ENCODE measurements at regions not wholly inside any gene's neighbourhood (a gene's known extent, or its start where the extent isn't known, plus 50 kb on each side); places are given as distances from the start of the nearest gene placed in this dataset.

GRCh38 chr6:105476978-105477377 is 74.1 kb upstream of the PREP start:
- no peaks in the 10 kb centered on the region for H3K27me3 ChIP-seq (ENCODE audit: control insufficient read depth in 1 of 2, insufficient read depth in 1 of 2, low read length in 2 of 2)
- H2BK5ac ChIP-seq (ENCODE audit: low read depth, low read length, poor library complexity, severe bottlenecking) = no peak overlapping the region
- no peak overlapping the region for H3K23ac ChIP-seq (ENCODE audit: low read length in 2 of 2)
- no peak overlapping the region for H3K4me3 ChIP-seq (ENCODE audit: insufficient read depth in 1 of 2, low read depth in 1 of 2, low read length in 2 of 2)
- no peak for DNase-seq
- no peak overlapping the region for H3K18ac ChIP-seq (ENCODE audit: low read depth in 1 of 2, low read length in 2 of 2)
- no peaks in the 10 kb centered on the region for H3K36me3 ChIP-seq (ENCODE audit: control insufficient read depth in 1 of 2, insufficient read depth in 2 of 2, low read depth in 1 of 2, low read length in 2 of 2)
- H3K9me3 ChIP-seq (ENCODE audit: control insufficient read depth, low read length) = peaks cover 11% of the 10 kb centered on the region
- H4K91ac ChIP-seq (ENCODE audit: low read length) = no peak overlapping the region
- H3K14ac ChIP-seq (ENCODE audit: low read length in 2 of 2) = no peak overlapping the region
- no peak overlapping the region for H2BK120ac ChIP-seq (ENCODE audit: low read depth, low read length)
- no peak overlapping the region for H2BK15ac ChIP-seq (ENCODE audit: low read depth, poor library complexity, severe bottlenecking)
- H3K4ac ChIP-seq (ENCODE audit: low read depth in 1 of 2, low read length in 2 of 2) = no peak overlapping the region
- H3K79me1 ChIP-seq (replicated peaks; ENCODE audit: low read length, poor library complexity, severe bottlenecking) = no peaks in the 10 kb centered on the region
- no peak overlapping the region for H3K9ac ChIP-seq (ENCODE audit: low read length)
- no peak overlapping the region for H3K4me2 ChIP-seq (ENCODE audit: low read length, poor library complexity, severe bottlenecking)
- no peak overlapping the region for H2BK12ac ChIP-seq (ENCODE audit: low read length in 2 of 2)
- no peak overlapping the region for H2AK5ac ChIP-seq (ENCODE audit: low read length, severe bottlenecking)
- H3K4me1 ChIP-seq (ENCODE audit: control insufficient read depth, insufficient read depth, low read depth, low read length) = no peaks in the 10 kb centered on the region
- no peak overlapping the region for H3K27ac ChIP-seq (ENCODE audit: low read length, poor library complexity, severe bottlenecking)
- H2AFZ ChIP-seq (ENCODE audit: low read depth, low read length) = no peak overlapping the region
- H4K8ac ChIP-seq (ENCODE audit: low read length) = no peak overlapping the region

GRCh38 chr6:105474234-105474633 is 71.4 kb upstream of the PREP start:
- H3K18ac ChIP-seq (ENCODE audit: low read depth in 1 of 2, low read length in 2 of 2) = no peak overlapping the region
- no peak overlapping the region for H2BK15ac ChIP-seq (ENCODE audit: low read depth, poor library complexity, severe bottlenecking)
- no peak overlapping the region for H3K23ac ChIP-seq (ENCODE audit: low read length in 2 of 2)
- H2BK120ac ChIP-seq (ENCODE audit: low read depth, low read length) = no peak overlapping the region
- no peaks in the 10 kb centered on the region for H3K4me1 ChIP-seq (ENCODE audit: control insufficient read depth, insufficient read depth, low read depth, low read length)
- no peak overlapping the region for H2AK5ac ChIP-seq (ENCODE audit: low read length, severe bottlenecking)
- 87% methylated on average over 4 of the region's 5 CpGs for WGBS
- H3K9me3 ChIP-seq (ENCODE audit: control insufficient read depth, low read length) = peaks cover 11% of the 10 kb centered on the region
- no peak overlapping the region for H3K27ac ChIP-seq (ENCODE audit: low read length, poor library complexity, severe bottlenecking)
- H2BK5ac ChIP-seq (ENCODE audit: low read depth, low read length, poor library complexity, severe bottlenecking) = no peak overlapping the region
- H3K9ac ChIP-seq (ENCODE audit: low read length) = no peak overlapping the region
- no peak overlapping the region for H3K4ac ChIP-seq (ENCODE audit: low read depth in 1 of 2, low read length in 2 of 2)
- H3K14ac ChIP-seq (ENCODE audit: low read length in 2 of 2) = no peak overlapping the region
- H4K8ac ChIP-seq (ENCODE audit: low read length) = no peak overlapping the region
- H3K36me3 ChIP-seq (ENCODE audit: control insufficient read depth in 1 of 2, insufficient read depth in 2 of 2, low read depth in 1 of 2, low read length in 2 of 2) = no peaks in the 10 kb centered on the region
- H2AFZ ChIP-seq (ENCODE audit: low read depth, low read length) = no peak overlapping the region
- H3K4me2 ChIP-seq (ENCODE audit: low read length, poor library complexity, severe bottlenecking) = no peak overlapping the region
- H2BK12ac ChIP-seq (ENCODE audit: low read length in 2 of 2) = no peak overlapping the region
- no peaks in the 10 kb centered on the region for H3K79me1 ChIP-seq (replicated peaks; ENCODE audit: low read length, poor library complexity, severe bottlenecking)
- no peak for DNase-seq
- H3K4me3 ChIP-seq (ENCODE audit: insufficient read depth in 1 of 2, low read depth in 1 of 2, low read length in 2 of 2) = no peak overlapping the region
- H3K27me3 ChIP-seq (ENCODE audit: control insufficient read depth in 1 of 2, insufficient read depth in 1 of 2, low read length in 2 of 2) = no peaks in the 10 kb centered on the region
- H4K91ac ChIP-seq (ENCODE audit: low read length) = no peak overlapping the region

- Histone ChIP-seq H3K27me3 (ENCODE audit: control insufficient read depth in 1 of 2, insufficient read depth in 1 of 2, low read length in 2 of 2) (no peaks in the 10 kb centered on the region), H3K9me3 (ENCODE audit: control insufficient read depth, low read length) (peaks cover 13% of the 10 kb centered on the region), H2BK120ac (ENCODE audit: low read depth, low read length) (no peak overlapping the region), H3K4me2 (ENCODE audit: low read length, poor library complexity, severe bottlenecking) (no peak overlapping the region), H3K27ac (ENCODE audit: low read length, poor library complexity, severe bottlenecking) (no peak overlapping the region), H3K36me3 (ENCODE audit: control insufficient read depth in 1 of 2, insufficient read depth in 2 of 2, low read depth in 1 of 2, low read length in 2 of 2) (no peaks in the 10 kb centered on the region), H2BK12ac (ENCODE audit: low read length in 2 of 2) (no peak overlapping the region), H2BK15ac (ENCODE audit: low read depth, poor library complexity, severe bottlenecking) (no peak overlapping the region), H3K9ac (ENCODE audit: low read length) (no peak overlapping the region), H3K4ac (ENCODE audit: low read depth in 1 of 2, low read length in 2 of 2) (no peak overlapping the region), H3K4me1 (ENCODE audit: control insufficient read depth, insufficient read depth, low read depth, low read length) (no peaks in the 10 kb centered on the region), H3K18ac (ENCODE audit: low read depth in 1 of 2, low read length in 2 of 2) (no peak overlapping the region), H4K8ac (ENCODE audit: low read length) (no peak overlapping the region), H3K23ac (ENCODE audit: low read length in 2 of 2) (no peak overlapping the region), H2AFZ (ENCODE audit: low read depth, low read length) (no peak overlapping the region), H2AK5ac (ENCODE audit: low read length, severe bottlenecking) (no peak overlapping the region), H4K91ac (ENCODE audit: low read length) (no peak overlapping the region), H3K4me3 (ENCODE audit: insufficient read depth in 1 of 2, low read depth in 1 of 2, low read length in 2 of 2) (no peak overlapping the region), H2BK5ac (ENCODE audit: low read depth, low read length, poor library complexity, severe bottlenecking) (no peak overlapping the region), H3K79me1 (replicated peaks; ENCODE audit: low read length, poor library complexity, severe bottlenecking) (no peaks in the 10 kb centered on the region), H3K14ac (ENCODE audit: low read length in 2 of 2) (no peak overlapping the region)
- no peak for DNase-seq
- WGBS = 100% methylated on average over 1 of the region's 2 CpGs
Observed at GRCh38 chr6:105469946-105470345, 67.1 kb upstream of the PREP start.

DNA sequence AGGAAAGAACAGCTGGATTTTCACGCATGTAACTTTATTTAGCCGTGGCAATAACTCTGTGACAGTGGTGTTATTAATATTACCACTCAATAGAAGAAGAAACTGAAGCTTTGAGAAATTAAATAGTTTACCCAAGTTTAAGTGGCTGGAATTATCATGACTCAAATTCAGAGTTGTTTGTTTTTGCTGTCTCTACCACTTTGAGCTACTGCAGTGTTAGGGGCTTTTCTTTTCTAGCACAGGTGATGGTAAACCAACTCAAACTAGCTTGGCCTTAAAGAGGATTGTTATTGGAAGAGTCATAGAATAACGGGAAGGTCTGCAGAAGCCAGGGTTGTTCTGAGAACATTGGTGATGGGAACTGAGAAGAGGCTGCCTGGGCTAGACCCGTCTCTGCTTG is 66.0 kb upstream of the PREP start:
- H3K4me2 ChIP-seq (ENCODE audit: low read length, poor library complexity, severe bottlenecking) = no peak overlapping the region
- H2BK15ac ChIP-seq (ENCODE audit: low read depth, poor library complexity, severe bottlenecking) = no peak overlapping the region
- H3K4ac ChIP-seq (ENCODE audit: low read depth in 1 of 2, low read length in 2 of 2) = no peak overlapping the region
- H3K4me1 ChIP-seq (ENCODE audit: control insufficient read depth, insufficient read depth, low read depth, low read length) = no peaks in the 10 kb centered on the region
- no peaks in the 10 kb centered on the region for H3K79me1 ChIP-seq (replicated peaks; ENCODE audit: low read length, poor library complexity, severe bottlenecking)
- H3K18ac ChIP-seq (ENCODE audit: low read depth in 1 of 2, low read length in 2 of 2) = no peak overlapping the region
- H2BK120ac ChIP-seq (ENCODE audit: low read depth, low read length) = no peak overlapping the region
- 95% methylated on average over 4 of the region's 4 CpGs for WGBS
- no peaks in the 10 kb centered on the region for H3K36me3 ChIP-seq (ENCODE audit: control insufficient read depth in 1 of 2, insufficient read depth in 2 of 2, low read depth in 1 of 2, low read length in 2 of 2)
- H2BK12ac ChIP-seq (ENCODE audit: low read length in 2 of 2) = no peak overlapping the region
- H3K9ac ChIP-seq (ENCODE audit: low read length) = no peak overlapping the region
- no peaks in the 10 kb centered on the region for H3K27me3 ChIP-seq (ENCODE audit: control insufficient read depth in 1 of 2, insufficient read depth in 1 of 2, low read length in 2 of 2)
- H4K91ac ChIP-seq (ENCODE audit: low read length) = no peak overlapping the region
- H3K14ac ChIP-seq (ENCODE audit: low read length in 2 of 2) = no peak overlapping the region
- no peak overlapping the region for H3K23ac ChIP-seq (ENCODE audit: low read length in 2 of 2)
- H3K4me3 ChIP-seq (ENCODE audit: insufficient read depth in 1 of 2, low read depth in 1 of 2, low read length in 2 of 2) = no peak overlapping the region
- no peak overlapping the region for H2AFZ ChIP-seq (ENCODE audit: low read depth, low read length)
- no peak overlapping the region for H2AK5ac ChIP-seq (ENCODE audit: low read length, severe bottlenecking)
- no peak overlapping the region for H4K8ac ChIP-seq (ENCODE audit: low read length)
- DNase-seq = no peak
- H2BK5ac ChIP-seq (ENCODE audit: low read depth, low read length, poor library complexity, severe bottlenecking) = no peak overlapping the region
- H3K9me3 ChIP-seq (ENCODE audit: control insufficient read depth, low read length) = peaks cover 13% of the 10 kb centered on the region
- H3K27ac ChIP-seq (ENCODE audit: low read length, poor library complexity, severe bottlenecking) = no peak overlapping the region

All from mesenchymal stem cell (in vitro differentiated cells and primary cell).